ENCODE measurements at regions not wholly inside any gene's neighbourhood (a gene's known extent, or its start where the extent isn't known, plus 50 kb on each side); places are given as distances from the start of the nearest gene placed in this dataset.

DNA sequence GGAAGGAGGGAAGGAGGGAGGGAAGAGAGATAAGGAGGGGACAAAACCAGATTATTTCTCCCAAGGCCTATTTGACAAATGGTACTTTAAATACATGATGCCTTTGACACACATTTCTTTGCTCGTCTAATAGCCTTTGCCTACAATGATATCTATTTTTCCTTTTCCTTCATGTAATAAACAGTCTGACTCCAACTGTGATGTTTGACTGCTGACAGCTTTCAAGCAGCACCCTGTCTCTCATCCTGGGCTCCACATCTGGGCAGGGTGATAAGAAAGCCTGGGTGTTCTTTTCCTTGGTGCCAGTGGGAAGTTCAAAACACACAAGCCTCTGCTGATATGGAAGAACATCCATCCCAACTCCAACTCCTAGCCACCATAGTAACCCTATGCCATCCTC is 1277.7 kb upstream of the NXPH2 start:
- H3K4me1 Mint-ChIP-seq (ENCODE audit: low read depth, unreplicated experiment) = peaks cover under 1% of the 10 kb centered on the region
- H3K27ac Mint-ChIP-seq (ENCODE audit: unreplicated experiment) = no peak overlapping the region
- H3K4me3 Mint-ChIP-seq (ENCODE audit: unreplicated experiment) = no peak overlapping the region
- no peak for DNase-seq
- TF ChIP-seq CTCF (IDR thresholded peaks at IDR 0.05; ENCODE audit: partially characterized antibody, unreplicated experiment) = no peak
- H3K27me3 Mint-ChIP-seq (ENCODE audit: unreplicated experiment) = no peaks in the 10 kb centered on the region
- H3K36me3 Mint-ChIP-seq (ENCODE audit: unreplicated experiment) = no peaks in the 10 kb centered on the region
- H3K9me3 Mint-ChIP-seq (ENCODE audit: unreplicated experiment) = peaks cover 4% of the 10 kb centered on the region

DNA sequence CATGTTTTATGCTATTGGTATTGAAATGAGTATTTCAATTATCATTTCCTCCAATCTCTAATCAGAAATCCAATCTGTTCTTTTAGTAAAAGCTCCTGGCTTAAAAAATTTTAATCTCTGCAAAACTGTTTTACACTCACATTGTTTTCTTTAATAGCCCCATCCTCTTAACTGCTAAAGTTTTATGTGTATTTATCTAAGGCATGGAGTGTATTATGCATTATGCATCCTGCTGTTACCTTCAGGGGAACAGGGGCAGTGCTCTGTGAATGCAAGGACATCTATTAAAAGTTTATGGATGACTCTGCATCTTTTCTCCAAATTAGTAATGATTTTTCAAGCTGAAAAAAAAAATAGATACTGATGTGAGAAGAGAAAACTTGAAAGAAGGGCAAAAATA is 1261.6 kb upstream of the NXPH2 start:
- DNase-seq = no peak
- Mint-ChIP-seq H3K36me3 (ENCODE audit: unreplicated experiment) (peaks cover 5% of the 10 kb centered on the region), H3K27ac (ENCODE audit: unreplicated experiment) (no peak overlapping the region), H3K4me1 (ENCODE audit: low read depth, unreplicated experiment) (no peaks in the 10 kb centered on the region), H3K9me3 (ENCODE audit: unreplicated experiment) (no peaks in the 10 kb centered on the region), H3K27me3 (ENCODE audit: unreplicated experiment) (peaks cover 2% of the 10 kb centered on the region), H3K4me3 (ENCODE audit: unreplicated experiment) (no peak overlapping the region)
- TF ChIP-seq CTCF (IDR thresholded peaks at IDR 0.05; ENCODE audit: partially characterized antibody, unreplicated experiment) = no peak

DNA sequence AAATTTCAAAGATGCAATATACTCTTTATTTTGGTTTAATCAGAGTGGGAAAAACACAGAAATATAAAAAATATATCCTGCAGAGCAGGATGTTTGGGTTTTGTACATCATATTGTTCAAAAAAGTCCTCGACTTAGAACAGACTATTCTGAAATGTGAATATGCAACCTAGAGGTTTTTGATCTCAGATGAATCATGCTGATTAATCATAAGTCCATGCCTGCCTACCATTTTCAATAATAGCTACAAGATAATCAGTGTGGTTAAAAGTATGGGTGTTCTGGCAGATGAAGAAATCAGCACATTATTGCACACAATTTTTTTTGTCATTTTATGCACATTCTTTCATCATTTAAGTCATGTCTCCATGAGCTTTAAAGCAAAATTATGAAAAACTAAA is 1261.0 kb upstream of the NXPH2 start:
- no peak for TF ChIP-seq CTCF (IDR thresholded peaks at IDR 0.05; ENCODE audit: partially characterized antibody, unreplicated experiment)

GRCh38 chr2:140033638-140034037 is 1253.4 kb upstream of the NXPH2 start:
- Mint-ChIP-seq H3K27ac (ENCODE audit: unreplicated experiment) (no peak overlapping the region), H3K36me3 (ENCODE audit: unreplicated experiment) (no peaks in the 10 kb centered on the region), H3K4me3 (ENCODE audit: unreplicated experiment) (no peak overlapping the region), H3K9me3 (ENCODE audit: unreplicated experiment) (no peaks in the 10 kb centered on the region), H3K4me1 (ENCODE audit: low read depth, unreplicated experiment) (no peaks in the 10 kb centered on the region), H3K27me3 (ENCODE audit: unreplicated experiment) (no peaks in the 10 kb centered on the region)
- no peak for DNase-seq
- no peak for TF ChIP-seq CTCF (IDR thresholded peaks at IDR 0.05; ENCODE audit: partially characterized antibody, unreplicated experiment)

More for the DNA sequence above, 1261.0 kb upstream of the NXPH2 start:
- Mint-ChIP-seq H3K36me3 (ENCODE audit: unreplicated experiment) (peaks cover 5% of the 10 kb centered on the region), H3K9me3 (ENCODE audit: unreplicated experiment) (no peaks in the 10 kb centered on the region), H3K4me3 (ENCODE audit: unreplicated experiment) (no peak overlapping the region), H3K27ac (ENCODE audit: unreplicated experiment) (no peak overlapping the region), H3K27me3 (ENCODE audit: unreplicated experiment) (peaks cover 2% of the 10 kb centered on the region), H3K4me1 (ENCODE audit: low read depth, unreplicated experiment) (no peaks in the 10 kb centered on the region)
- no peak for DNase-seq

GRCh38 chr2:140027966-140028365 is 1247.8 kb upstream of the NXPH2 start:
- DNase-seq = no peak
- TF ChIP-seq CTCF (IDR thresholded peaks at IDR 0.05; ENCODE audit: partially characterized antibody, unreplicated experiment) = no peak
- Mint-ChIP-seq H3K27ac (ENCODE audit: unreplicated experiment) (no peak overlapping the region), H3K4me3 (ENCODE audit: unreplicated experiment) (no peak overlapping the region), H3K9me3 (ENCODE audit: unreplicated experiment) (no peaks in the 10 kb centered on the region), H3K27me3 (ENCODE audit: unreplicated experiment) (no peaks in the 10 kb centered on the region), H3K36me3 (ENCODE audit: unreplicated experiment) (no peaks in the 10 kb centered on the region), H3K4me1 (ENCODE audit: low read depth, unreplicated experiment) (no peaks in the 10 kb centered on the region)

All from glutamatergic neuron (in vitro differentiated cells).